HG02798 (cell line): ENCODE measurements at regions not wholly inside any gene's neighbourhood (a gene's known extent, or its start where the extent isn't known, plus 50 kb on each side); places are given as distances from the start of the nearest gene placed in this dataset.
"Not testable (repeated sequence)": the region's sequence is repeated elsewhere in the genome, so short reads cannot be mapped to it uniquely, and the experiment has no call there.

Source experiments
- ATAC-seq: cut with Tn5 transposase; IDR thresholded peaks from one replicate; pipeline ENCODE4 v1.9.1; 2021; ENCODE audit warnings: mild to moderate bottlenecking; ENCODE audit not compliant: unreplicated experiment, poor library complexity

GRCh38 chrX:145393702-145394235, 146.5 kb downstream of the SPANXN1 start:
- ATAC-seq, result no peak

GRCh38 chrX:145394344-145394743, 147.0 kb downstream of the SPANXN1 start:
- ATAC-seq, result no peak

GRCh38 chrX:145396612-145397011, 149.3 kb downstream of the SPANXN1 start:
- no peak for ATAC-seq

- ATAC-seq, result peak; percentile 48
Measured at GRCh38 chrX:145405012-145405411, 157.7 kb downstream of the SPANXN1 start.

GRCh38 chrX:145410622-145411021, 163.3 kb downstream of the SPANXN1 start:
- no peak for ATAC-seq

- ATAC-seq, result not testable (repeated sequence)
Measured at GRCh38 chrX:145436211-145436610, 188.9 kb downstream of the SPANXN1 start.

- no peak for ATAC-seq
Measured at GRCh38 chrX:145464650-145465049, 217.3 kb downstream of the SPANXN1 start.

GRCh38 chrX:145475725-145476124, 228.4 kb downstream of the SPANXN1 start:
- no peak for ATAC-seq

- ATAC-seq, result no peak
Measured at GRCh38 chrX:145484740-145485139, 237.4 kb downstream of the SPANXN1 start.

- no peak for ATAC-seq
Measured at GRCh38 chrX:145502670-145503069, 255.4 kb downstream of the SPANXN1 start.

GRCh38 chrX:145506214-145506613, 258.9 kb downstream of the SPANXN1 start:
- ATAC-seq, result no peak

GRCh38 chrX:145524931-145525330, 277.6 kb downstream of the SPANXN1 start:
- no peak for ATAC-seq

- ATAC-seq, result no peak
Measured at GRCh38 chrX:145532176-145532780, 285.0 kb downstream of the SPANXN1 start.

- no peak for ATAC-seq
Measured at GRCh38 chrX:145533534-145533933, 284.1 kb upstream of the SLITRK2 start.

- ATAC-seq, result no peak
Measured at GRCh38 chrX:145549496-145549895, 268.1 kb upstream of the SLITRK2 start.

- ATAC-seq, result no peak
Measured at GRCh38 chrX:145552643-145553042, 265.0 kb upstream of the SLITRK2 start.

GRCh38 chrX:145553702-145554101, 263.9 kb upstream of the SLITRK2 start:
- ATAC-seq, result no peak

- ATAC-seq, result no peak
Measured at GRCh38 chrX:145563159-145563558, 254.5 kb upstream of the SLITRK2 start.

- ATAC-seq, result no peak
Measured at GRCh38 chrX:145609951-145610511, 207.6 kb upstream of the SLITRK2 start.

GRCh38 chrX:145613894-145614293, 203.7 kb upstream of the SLITRK2 start:
- no peak for ATAC-seq

GRCh38 chrX:145620666-145621065, 197.0 kb upstream of the SLITRK2 start:
- ATAC-seq, result no peak

- no peak for ATAC-seq
Measured at GRCh38 chrX:145623453-145623852, 194.2 kb upstream of the SLITRK2 start.
